Esophagus squamous epithelium (tissue), 4 donors: ENCODE measurements at regions not wholly inside any gene's neighbourhood (a gene's known extent, or its start where the extent isn't known, plus 50 kb on each side); places are given as distances from the start of the nearest gene placed in this dataset.
"Not testable (repeated sequence)": the region's sequence is repeated elsewhere in the genome, so short reads cannot be mapped to it uniquely, and the experiment has no call there.

Experiments used
- POLR2A ChIP-seq, 4 donors: fragments of 450-650 bp; IDR thresholded peaks; one replicate each; pipeline ENCODE4 v1.6.1; 2017; ENCODE audit warnings: antibody characterized with exemption in 4 of 4, mild to moderate bottlenecking in 4 of 4, moderate library complexity in 3 of 4
- TF ChIP-seq, protein P1 (sequence below), 6 experiments: fragments of 450-650 bp in 4 of 6; fragments of 200-600 bp in 2 of 6; sonication (generic) in 2 of 6; IDR thresholded peaks; one replicate each; pipeline ENCODE4 v1.5.1; 2016 to 2019; ENCODE audit warnings: antibody characterized with exemption in 6 of 6, mild to moderate bottlenecking in 4 of 6, moderate library complexity in 4 of 6

DNA sequence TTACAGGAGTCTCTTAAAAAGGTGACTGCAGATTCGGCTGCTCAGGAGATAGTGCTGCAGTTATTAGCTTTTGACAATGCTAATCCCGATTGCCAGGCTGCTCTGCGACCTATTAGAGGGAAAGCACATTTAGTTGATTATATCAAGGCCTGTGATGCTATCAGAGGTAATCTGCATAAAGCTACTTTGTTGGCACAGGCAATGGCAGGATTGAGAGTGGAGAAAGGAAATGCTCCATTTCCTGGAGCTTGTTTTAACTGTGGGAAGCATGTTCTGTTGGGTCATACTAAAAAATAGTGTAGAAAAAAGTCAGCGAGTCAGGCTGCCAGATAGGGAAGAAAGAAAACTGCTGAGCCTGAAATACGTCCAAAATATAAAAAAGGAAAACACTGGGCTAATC lies 98.5 kb upstream of the EIF5 start:
- TF ChIP-seq, protein P1, sequence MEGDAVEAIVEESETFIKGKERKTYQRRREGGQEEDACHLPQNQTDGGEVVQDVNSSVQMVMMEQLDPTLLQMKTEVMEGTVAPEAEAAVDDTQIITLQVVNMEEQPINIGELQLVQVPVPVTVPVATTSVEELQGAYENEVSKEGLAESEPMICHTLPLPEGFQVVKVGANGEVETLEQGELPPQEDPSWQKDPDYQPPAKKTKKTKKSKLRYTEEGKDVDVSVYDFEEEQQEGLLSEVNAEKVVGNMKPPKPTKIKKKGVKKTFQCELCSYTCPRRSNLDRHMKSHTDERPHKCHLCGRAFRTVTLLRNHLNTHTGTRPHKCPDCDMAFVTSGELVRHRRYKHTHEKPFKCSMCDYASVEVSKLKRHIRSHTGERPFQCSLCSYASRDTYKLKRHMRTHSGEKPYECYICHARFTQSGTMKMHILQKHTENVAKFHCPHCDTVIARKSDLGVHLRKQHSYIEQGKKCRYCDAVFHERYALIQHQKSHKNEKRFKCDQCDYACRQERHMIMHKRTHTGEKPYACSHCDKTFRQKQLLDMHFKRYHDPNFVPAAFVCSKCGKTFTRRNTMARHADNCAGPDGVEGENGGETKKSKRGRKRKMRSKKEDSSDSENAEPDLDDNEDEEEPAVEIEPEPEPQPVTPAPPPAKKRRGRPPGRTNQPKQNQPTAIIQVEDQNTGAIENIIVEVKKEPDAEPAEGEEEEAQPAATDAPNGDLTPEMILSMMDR (IDR thresholded peaks at IDR 0.05) = not testable (repeated sequence)
- TF ChIP-seq POLR2A (IDR thresholded peaks at IDR 0.05) = not testable (repeated sequence)
